Smooth muscle cell (in vitro differentiated cells): ENCODE measurements at regions not wholly inside any gene's neighbourhood (a gene's known extent, or its start where the extent isn't known, plus 50 kb on each side); places are given as distances from the start of the nearest gene placed in this dataset.

Source experiments
- DNase-seq: peaks from one replicate; lab custom pipeline; 2025; ENCODE audit not compliant: unreplicated experiment; lab: John Stamatoyannopoulos, UW
- H2AFZ ChIP-seq: fragments of 200-600 bp; sonication (generic); 2 replicates; pipeline ENCODE4 v1.6.0; 2016; ENCODE audit warnings: antibody characterized with exemption, low read depth, mild to moderate bottlenecking
- H3F3A ChIP-seq: fragments of 200-600 bp; sonication (generic); 2 replicates; pipeline ENCODE4 v1.6.0; 2017; ENCODE audit warnings: antibody characterized with exemption, low read depth
- H3K27ac ChIP-seq: fragments of 200-600 bp; sonication (generic); 2 replicates; pipeline ENCODE4 v1.5.1; 2016; ENCODE audit warnings: low read depth, mild to moderate bottlenecking
- H3K27me3 ChIP-seq: fragments of 200-600 bp; sonication (generic); 2 replicates; pipeline ENCODE4 v1.6.1; 2016; ENCODE audit warnings: low read depth, mild to moderate bottlenecking
- H3K36me3 ChIP-seq: fragments of 200-600 bp; sonication (generic); 2 replicates; pipeline ENCODE4 v1.5.1; 2016; ENCODE audit warnings: low read depth
- H3K4me1 ChIP-seq: fragments of 200-600 bp; sonication (generic); 2 replicates; pipeline ENCODE4 v1.5.1; 2016; ENCODE audit warnings: low read depth
- H3K4me2 ChIP-seq: fragments of 200-600 bp; sonication (generic); 2 replicates; pipeline ENCODE4 v1.6.0; 2016; ENCODE audit warnings: mild to moderate bottlenecking
- H3K4me3 ChIP-seq: fragments of 200-600 bp; sonication (generic); 2 replicates; pipeline ENCODE4 v1.5.1; 2016; ENCODE audit warnings: mild to moderate bottlenecking
- H3K79me2 ChIP-seq: fragments of 200-600 bp; sonication (generic); 2 replicates; pipeline ENCODE4 v1.6.0; 2016; ENCODE audit warnings: low read depth, mild to moderate bottlenecking
- H3K9ac ChIP-seq: fragments of 200-600 bp; sonication (generic); 2 replicates; pipeline ENCODE4 v1.6.0; 2016; ENCODE audit warnings: low read depth
- H3K9me3 ChIP-seq: fragments of 200-600 bp; sonication (generic); replicated peaks from 2 replicates; pipeline ENCODE4 v1.5.1; 2016; ENCODE audit warnings: low read depth
- H4K20me1 ChIP-seq: fragments of 200-600 bp; sonication (generic); 2 replicates; pipeline ENCODE4 v1.6.0; 2016; ENCODE audit warnings: low read depth
- CTCF ChIP-seq: fragments of 200-600 bp; sonication (generic); IDR thresholded peaks from 2 replicates; pipeline ENCODE4 v1.5.1; 2017; ENCODE audit warnings: borderline replicate concordance, mild to moderate bottlenecking, antibody characterized with exemption; ENCODE audit not compliant: insufficient read depth, poor library complexity, severe bottlenecking
- WGBS: methylation state at CpG from one replicate; pipeline ENCODE4 v1.1.7; 2016; ENCODE audit warnings: low lambda C conversion rate; 5-methylcytosine and 5-hydroxymethylcytosine counted together

DNA sequence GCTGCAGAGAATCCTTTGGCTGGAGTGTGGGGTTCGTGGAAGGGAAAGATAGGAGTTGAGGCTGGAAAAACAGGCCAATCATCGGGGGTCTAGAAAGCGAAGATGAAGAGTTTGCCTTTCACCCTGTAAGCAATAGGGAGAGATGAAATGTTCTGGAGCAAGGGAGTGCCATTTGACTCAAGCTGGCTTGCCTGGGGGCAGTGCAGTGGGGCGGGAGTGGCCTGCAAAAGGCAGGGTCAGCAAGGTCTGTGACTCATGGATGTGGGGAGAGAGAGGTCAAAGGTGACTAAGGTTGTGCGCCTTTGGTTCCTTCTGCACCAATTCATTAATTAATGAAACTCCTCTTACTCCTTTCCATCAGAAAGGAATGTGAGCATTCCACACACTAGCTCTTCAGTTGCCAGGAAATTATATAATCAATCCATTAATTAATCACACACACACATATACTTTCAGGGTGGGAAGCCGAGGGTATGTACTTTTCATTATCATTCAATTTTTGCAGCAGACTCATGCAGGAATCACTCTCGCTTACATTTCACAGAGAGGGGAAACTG, 227.6 kb downstream of the MYCN start:
- no peaks in the 10 kb centered on the region for H3K9me3 ChIP-seq
- H3K4me1 ChIP-seq: peaks cover 26% of the 10 kb centered on the region
- no peaks in the 10 kb centered on the region for H3K27me3 ChIP-seq
- no peak overlapping the region for H3K4me2 ChIP-seq
- no peaks in the 10 kb centered on the region for H3K36me3 ChIP-seq
- TF ChIP-seq CTCF: no peak
- H3F3A ChIP-seq: no peaks in the 10 kb centered on the region
- H3K27ac ChIP-seq: no peak overlapping the region
- no peak overlapping the region for H3K4me3 ChIP-seq
- no peak overlapping the region for H2AFZ ChIP-seq
- no peaks in the 10 kb centered on the region for H4K20me1 ChIP-seq
- H3K9ac ChIP-seq: no peak overlapping the region
- WGBS: 91% methylated on average over 7 of the region's 7 CpGs
- H3K79me2 ChIP-seq: no peaks in the 10 kb centered on the region
- DNase-seq: no peak

GRCh38 chr2:16167451-16167861, 227.1 kb downstream of the MYCN start:
- no peak for DNase-seq
- no peak overlapping the region for H3K9ac ChIP-seq
- no peaks in the 10 kb centered on the region for H3K9me3 ChIP-seq
- no peak for TF ChIP-seq CTCF
- H3K4me3 ChIP-seq: no peak overlapping the region
- no peaks in the 10 kb centered on the region for H3K36me3 ChIP-seq
- H3F3A ChIP-seq: no peaks in the 10 kb centered on the region
- no peak overlapping the region for H2AFZ ChIP-seq
- H3K4me2 ChIP-seq: no peak overlapping the region
- no peak overlapping the region for H3K27ac ChIP-seq
- no peaks in the 10 kb centered on the region for H4K20me1 ChIP-seq
- WGBS: 86% methylated on average over 6 of the region's 6 CpGs
- no peaks in the 10 kb centered on the region for H3K27me3 ChIP-seq
- H3K4me1 ChIP-seq: peaks cover 26% of the 10 kb centered on the region
- no peaks in the 10 kb centered on the region for H3K79me2 ChIP-seq

DNA sequence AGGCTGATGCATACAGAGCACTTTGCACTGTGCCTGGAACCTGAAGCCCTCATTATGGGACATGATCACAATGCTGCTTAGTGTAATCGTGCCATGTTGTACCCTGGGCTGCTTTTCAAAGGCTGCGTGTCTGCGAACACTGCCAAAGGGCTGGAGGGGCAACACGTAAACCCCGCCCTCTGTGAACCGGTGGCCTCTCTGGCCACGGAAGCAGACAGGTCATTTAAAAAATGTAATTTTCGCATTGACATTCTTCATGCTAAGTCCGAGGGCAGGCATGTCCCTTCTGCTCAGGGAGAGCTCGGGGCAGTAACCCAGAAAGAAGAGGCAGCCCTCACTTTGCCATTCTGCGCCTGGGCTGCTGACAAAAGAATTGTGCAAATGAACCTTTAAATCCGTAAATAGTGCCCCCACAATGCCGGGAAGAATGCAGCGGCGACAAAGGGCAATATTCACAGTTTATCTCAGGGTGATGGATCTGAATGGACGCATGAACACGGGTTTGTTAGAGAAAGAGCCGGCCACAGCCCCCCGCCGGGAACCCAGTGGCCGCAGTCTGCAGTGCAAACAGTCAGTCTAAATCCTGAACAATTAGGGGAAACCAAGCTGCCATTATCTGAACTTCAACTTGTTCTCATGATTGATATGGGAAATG, 226.1 kb downstream of the MYCN start:
- DNase-seq: no peak
- TF ChIP-seq CTCF: no peak
- Histone ChIP-seq H3K27ac (no peak overlapping the region), H3K4me2 (no peak overlapping the region), H3K9me3 (no peaks in the 10 kb centered on the region), H3K36me3 (no peaks in the 10 kb centered on the region), H3F3A (no peaks in the 10 kb centered on the region), H3K27me3 (no peaks in the 10 kb centered on the region), H3K4me3 (no peak overlapping the region), H3K9ac (no peak overlapping the region), H3K4me1 (peaks cover 26% of the 10 kb centered on the region), H4K20me1 (no peaks in the 10 kb centered on the region), H2AFZ (no peak overlapping the region), H3K79me2 (no peaks in the 10 kb centered on the region)
- 57% methylated on average over 21 of the region's 21 CpGs for WGBS
